Kasumi-1 (cell line): ENCODE measurements at regions not wholly inside any gene's neighbourhood (a gene's known extent, or its start where the extent isn't known, plus 50 kb on each side); places are given as distances from the start of the nearest gene placed in this dataset.
"Not testable (repeated sequence)": the region's sequence is repeated elsewhere in the genome, so short reads cannot be mapped to it uniquely, and the experiment has no call there.

ENCODE experiments used
- DNase-seq, 2 experiments: peaks; one replicate each; lab custom pipeline; 2025; lab: John Stamatoyannopoulos, UW

DNA sequence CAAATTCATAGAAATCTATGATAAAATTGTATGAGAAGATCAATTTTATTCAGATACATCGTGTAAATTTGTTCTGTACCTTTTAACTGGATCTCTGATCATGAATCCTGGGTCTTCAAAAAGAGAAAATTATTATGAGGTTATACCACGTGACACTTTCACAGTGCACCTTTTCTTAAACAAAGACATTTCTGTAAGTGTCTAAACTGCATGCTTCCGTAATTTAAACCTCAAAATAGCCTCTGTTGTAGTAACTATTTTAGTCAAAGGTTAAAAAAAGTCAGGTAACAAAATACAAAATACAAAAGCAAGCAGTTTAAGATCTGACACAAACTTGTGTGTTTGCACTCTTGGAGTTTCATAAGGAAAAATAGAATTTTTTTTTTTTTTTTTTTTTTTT, 171.3 kb downstream of the SPIN4 start:
- not testable (repeated sequence) for DNase-seq

DNA sequence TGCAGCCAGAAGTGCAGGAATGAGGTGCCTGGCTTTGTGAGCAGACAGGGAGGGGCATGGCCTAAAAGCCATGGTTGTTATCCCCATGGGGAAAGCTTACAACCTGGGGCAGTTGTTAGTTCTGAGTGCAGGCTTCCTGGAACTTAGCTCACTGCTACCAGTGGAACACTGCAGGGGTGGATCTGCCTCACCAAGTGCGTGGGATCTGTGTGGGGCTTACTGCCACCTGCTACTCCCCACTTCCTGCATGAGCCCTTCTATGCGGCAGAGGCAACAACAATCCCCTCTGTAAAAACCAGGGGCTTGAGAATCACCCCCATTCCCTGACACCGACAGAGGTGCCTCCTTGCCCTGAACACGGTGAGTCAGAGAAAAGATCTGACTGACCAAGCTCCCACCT, 174.6 kb downstream of the SPIN4 start:
- DNase-seq = not testable (repeated sequence)

DNA sequence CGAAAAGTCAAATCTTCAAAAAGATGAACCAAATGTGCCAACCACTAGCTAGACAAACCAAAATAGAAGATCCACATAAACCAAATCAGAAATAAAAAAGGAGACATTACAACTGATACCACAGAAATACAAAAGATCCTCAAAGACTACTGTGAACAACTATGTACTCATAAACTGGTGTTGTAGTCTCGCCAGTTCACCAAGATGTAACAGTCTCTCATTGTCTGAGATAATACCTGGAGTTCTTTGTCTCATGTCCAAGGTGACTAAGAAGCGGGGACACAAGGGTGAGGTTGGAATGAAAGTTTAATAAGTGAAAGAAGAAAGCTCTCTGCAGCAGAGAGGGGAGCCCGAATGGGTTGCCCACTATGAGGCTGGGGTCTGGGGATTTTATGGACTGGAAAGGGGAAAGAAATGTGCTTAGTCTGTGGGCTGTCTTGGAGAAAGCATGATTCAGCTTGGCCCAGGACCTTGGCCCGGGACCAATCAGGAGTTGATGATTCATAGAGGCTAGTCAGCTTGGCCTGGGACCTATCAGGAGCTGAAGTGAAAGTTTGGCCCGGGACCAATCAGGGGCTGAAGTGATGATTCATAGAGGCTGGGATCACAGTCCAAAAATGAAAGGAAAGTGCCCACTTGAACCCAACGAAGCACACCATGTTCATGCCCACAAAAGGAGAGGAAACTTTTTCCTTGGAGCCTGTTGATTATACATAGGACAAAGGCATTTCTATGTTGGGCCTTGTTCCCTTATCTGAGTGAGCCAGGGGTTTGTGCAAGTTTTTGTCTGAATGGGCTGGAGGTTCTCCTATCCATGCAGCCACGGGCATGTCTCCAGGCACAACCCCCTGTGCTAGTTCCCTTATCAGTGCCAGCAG, 177.1 kb downstream of the SPIN4 start:
- not testable (repeated sequence) for DNase-seq

DNA sequence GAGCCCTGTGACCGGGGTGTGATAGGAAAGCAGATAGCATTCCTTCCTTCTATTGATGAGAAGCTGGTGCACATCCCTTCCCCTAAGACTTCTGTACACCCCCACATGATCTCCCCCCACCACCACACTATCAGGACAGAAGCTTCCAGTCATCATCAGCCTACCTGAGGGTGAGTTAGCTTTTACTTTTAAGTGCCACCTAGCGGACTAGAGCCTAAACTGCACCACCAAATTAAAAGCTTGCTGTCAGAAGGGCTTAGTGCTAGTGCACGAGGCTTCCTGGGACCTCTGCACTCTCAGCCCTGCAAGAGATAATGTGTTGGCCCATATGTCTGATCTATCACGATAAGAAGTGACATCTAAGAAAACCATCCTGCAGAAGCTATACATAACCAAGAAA, 181.7 kb downstream of the SPIN4 start:
- not testable (repeated sequence) for DNase-seq

DNA sequence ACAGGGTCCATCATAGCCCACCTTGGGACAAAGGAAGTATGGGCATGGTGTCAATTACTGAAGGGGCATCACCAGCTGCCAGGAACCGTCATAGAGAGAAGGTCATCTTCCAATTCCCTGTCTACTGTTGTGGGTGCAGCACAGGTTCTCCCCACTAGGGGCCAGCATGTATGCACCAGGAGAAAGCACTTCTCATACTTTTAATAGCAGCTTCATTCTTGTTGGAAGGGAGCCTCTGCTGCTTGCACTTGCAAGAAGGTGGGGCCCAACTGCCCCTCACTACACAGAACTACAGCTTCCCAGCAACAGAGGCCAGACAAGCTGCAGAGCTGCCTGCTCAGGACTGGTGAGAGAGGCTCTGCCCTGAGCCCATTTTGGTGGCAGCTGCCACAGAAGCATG, 182.2 kb downstream of the SPIN4 start:
- not testable (repeated sequence) for DNase-seq

DNA sequence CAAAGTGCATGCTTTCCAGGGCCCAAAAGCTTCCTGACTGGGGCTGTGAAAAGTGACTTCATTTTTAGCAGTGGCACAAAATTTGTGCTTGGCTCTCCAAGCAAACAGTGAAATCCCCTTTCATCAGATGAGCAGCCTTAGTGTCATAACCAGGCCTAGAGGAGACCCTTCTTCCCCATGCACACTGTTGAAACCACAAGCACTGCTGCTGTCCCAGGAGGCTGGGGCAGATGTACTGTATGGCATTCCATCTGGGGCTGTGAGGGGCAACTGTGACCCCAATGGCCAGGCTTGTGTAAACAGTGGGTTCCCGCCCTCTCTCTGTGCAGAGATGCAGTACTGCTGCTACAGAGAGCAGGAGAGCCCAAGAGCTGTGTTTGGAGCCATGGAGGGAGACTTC, 184.1 kb downstream of the SPIN4 start:
- not testable (repeated sequence) for DNase-seq

DNA sequence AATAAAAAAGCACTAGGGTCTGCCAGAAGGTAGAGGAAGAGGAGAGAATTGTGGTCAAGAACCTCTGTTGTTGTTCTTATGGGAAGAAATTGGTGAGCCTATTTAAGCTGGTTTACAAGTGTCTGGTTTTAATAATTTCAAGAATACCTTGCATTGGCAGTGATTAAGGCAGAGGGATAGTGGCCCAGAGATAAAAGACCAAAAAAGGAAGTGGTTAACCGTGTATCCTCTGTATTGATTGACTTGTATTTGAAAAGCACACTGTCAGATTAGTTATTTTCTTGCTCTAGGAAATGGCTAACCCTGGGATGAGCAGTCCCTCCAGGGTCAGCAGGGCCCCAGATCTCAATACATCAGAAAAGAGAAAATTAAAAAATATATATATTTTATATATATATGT, 190.1 kb downstream of the SPIN4 start:
- not testable (repeated sequence) for DNase-seq

DNA sequence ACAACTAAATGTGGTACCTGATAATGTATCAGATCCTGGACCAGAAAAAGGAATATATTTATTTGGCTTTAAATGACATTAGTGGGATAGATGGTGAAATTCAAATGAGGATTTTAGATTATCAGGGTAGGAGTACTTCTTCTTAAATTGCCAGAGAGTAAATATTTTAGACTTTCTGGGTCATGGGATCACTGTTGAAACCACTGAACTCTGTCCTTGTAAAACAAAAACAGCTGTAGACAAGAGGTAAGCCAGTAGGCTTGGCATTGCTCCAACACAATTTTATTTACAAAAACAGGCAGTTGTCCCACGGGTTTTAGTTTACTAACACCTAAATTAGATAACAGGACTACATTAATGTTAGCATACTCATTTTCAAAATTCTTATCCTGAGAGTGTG, 190.8 kb downstream of the SPIN4 start:
- DNase-seq = not testable (repeated sequence)

DNA sequence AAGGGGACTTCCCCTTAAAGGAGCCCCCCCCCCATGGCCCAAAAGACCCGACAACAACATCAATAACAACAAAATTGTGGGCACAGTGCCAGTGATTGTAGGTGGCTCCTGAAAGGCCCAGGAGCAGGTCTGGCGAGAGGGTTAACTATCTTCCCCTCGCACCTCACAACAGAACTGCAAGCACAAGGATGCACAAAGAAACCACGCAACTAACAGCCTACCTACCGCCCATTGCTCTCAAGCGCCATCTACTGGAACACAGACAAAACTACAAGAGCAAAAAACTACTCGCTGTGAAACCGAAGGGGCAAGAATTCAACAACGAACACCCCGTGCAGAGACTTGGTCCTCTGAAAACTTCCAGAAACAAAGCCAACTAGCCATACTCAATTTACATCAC, 205.6 kb downstream of the SPIN4 start:
- not testable (repeated sequence) for DNase-seq

DNA sequence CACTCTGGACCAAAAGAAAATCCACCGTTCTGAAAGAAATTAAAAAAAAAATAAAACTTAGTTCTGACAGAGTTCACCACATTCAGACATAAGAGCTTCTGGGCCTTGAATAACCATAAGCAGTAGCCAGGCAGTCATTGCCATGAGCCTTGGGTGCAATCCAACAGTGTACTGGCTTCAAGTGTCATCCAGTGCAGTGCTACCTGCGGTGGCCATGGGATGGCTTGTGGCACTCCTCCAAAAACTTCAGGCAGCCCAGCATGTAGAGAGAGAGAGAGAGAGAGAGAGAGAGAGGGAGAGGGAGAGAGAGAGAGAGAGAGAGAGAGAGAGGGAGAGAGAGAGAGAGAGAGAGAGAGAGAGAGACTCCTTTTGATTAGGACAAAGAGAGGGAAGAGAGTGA, 208.5 kb downstream of the SPIN4 start:
- not testable (repeated sequence) for DNase-seq

DNA sequence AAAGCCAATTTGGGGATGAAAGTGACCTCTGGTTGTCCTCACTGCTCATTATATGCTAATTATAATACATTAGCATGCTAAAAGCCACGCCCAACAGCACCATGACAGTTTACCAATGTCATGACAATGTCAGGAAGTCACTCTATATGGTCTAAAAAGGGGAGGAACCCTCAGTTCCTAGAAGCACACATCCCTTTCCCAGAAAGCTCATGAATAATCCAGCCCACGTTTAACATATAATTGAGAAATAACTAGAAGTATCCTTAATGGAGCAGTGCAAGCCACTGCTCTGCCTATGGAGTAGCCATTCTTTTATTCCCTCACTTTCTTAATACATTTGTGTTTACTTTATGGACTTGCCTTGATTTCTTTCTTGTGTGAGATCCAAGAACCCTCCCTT, 215.3 kb downstream of the SPIN4 start:
- not testable (repeated sequence) for DNase-seq

DNA sequence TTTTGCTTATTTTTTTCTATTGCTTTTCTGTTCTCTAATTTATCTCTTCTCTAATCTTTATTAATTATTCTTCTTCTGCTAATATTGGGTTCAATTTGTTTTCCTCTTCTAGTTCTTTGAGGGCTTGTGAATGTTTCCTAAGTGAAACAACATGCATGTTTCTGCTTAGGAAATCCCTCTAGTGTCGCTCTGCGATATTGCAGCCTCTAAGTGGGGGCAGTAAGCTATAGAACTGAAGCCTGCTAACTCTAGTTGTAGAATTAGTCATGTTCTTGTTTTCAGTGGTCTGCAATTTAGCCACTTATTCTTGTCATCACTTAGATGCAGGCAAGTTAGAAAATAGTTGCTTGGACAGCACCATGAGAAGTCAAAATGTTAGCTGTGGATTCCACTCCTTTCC, 222.6 kb downstream of the SPIN4 start:
- DNase-seq = peak; percentile 43 to 58

DNA sequence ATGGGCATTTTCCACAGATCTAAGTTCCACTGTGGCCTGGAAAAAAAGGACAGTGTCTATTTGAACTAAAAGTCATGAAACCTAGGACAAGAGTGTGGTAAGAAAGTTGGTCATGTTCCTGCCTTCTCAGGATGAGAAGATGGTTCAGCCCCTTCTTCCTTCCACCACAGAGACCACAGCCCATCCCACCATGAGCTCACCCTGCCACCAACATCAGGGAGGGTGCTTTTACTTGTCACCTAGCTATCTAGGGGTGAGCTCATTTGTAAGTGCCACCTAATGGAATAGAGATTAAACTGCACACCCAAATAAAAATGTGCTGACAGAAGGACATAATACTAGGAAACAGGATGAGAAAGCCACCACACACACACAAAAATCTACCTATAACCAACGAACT, 235.9 kb downstream of the SPIN4 start:
- no peak for DNase-seq

DNA sequence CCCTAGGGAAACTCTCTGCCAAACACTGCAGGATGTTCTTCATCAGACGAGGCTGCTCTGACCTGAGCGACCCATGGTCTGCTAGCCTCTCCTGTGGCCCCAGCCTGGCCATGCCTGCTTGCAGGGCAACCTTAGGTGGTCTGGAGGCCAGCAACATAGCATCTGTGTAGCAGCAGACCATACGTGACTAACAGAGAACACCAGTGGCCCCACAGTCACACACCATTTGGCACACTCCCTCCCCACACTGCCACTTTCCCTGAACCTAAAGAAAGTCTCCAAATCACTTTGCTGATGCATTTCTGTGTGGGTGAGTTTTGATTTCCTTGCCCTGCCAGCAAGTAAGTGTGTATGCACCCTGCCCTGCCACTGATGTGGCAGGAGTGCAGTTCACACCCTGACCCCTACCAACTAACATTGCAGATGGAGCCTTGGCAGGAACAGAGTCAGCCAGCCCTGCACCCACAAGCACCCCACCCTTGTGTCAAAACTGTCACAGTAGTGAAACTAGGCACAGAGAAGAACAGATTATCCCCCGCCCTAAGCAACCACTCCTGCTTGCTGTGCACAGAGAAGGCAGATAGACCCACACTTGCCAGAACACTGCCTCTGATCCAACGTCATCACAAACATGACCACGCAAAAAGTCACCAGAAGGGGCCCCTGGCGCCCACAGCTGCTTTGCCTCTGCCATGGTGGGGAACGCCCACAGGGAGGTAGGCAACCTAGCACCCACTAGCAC, 249.1 kb downstream of the SPIN4 start:
- no peak for DNase-seq

DNA sequence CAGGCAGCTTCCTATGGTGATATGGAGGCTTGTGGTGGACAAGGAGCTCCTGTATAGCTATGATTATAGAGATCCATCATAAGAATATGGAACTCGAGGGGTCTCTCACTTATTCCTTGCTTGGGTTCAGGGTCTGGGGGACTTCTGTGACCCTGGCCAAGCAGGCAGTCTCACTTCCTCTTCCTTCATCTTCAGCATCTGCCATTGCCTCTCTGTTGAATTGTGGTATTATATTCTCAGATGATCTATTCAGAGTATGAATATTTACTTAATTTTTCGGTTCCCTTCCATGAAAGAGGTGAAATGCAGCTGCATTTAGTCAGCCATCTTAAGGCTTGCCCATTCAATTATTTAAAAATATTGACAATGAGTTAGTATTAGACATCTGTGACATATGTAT, 292.9 kb downstream of the SPIN4 start:
- DNase-seq = no peak

DNA sequence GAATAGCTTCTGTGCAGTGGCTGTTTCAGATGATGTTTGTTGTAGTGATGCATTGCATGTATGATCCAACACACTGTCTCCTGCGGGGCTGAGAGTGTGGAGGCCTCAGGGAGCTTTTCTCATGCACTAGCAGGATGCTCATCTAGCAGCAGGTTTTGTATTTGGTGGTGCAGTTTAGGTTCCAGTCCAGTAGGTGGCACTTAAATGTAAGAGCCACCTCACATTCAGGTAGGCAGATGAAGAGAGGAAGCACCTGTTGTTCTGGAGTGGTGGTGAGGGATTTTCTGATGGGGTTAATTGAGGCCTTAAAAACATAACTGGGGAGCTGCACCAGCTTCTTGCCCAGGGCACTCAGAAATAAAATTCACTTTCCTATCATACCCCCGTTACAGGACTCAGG, 300.9 kb downstream of the SPIN4 start:
- peak; percentile 2 to 4 for DNase-seq

DNA sequence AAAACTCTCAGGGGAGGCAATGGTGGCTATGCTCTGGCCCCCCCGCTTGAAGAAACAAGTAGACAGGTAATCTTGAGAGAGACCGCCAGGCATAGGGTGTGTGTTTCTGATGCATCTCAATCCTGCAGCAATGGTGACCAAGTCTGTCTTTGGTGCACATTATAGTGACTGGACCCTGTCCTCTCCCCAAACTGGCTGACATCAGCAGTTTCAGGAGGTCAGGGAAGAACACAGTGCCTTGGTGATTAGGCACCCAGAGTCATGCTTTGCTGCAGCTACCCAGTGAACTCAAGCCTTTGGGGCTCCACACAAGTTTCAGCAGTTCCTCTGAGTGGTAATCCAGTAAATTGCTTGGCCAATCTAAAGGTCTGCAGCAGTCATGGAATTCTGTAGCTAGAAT, 318.3 kb downstream of the SPIN4 start:
- no peak for DNase-seq

DNA sequence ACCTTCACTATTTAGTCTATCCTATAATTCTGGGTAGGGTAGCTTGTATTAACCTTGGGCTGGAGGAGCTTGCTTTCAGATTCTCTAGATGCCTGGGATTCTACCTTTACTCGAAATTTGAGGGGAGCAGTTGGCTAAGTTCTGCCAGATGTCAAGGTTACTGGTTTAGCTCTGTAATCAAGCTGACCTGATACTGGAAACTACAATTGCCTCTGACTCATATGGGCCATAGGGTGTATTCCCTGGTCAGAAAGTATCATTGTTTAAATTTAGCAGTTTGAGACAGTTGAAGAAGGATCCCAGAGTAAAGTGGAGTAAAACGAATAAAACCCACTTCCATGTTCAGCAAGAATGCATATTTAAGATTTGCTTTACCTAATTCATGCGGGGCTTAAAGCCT, 337.6 kb downstream of the SPIN4 start:
- no peak for DNase-seq

DNA sequence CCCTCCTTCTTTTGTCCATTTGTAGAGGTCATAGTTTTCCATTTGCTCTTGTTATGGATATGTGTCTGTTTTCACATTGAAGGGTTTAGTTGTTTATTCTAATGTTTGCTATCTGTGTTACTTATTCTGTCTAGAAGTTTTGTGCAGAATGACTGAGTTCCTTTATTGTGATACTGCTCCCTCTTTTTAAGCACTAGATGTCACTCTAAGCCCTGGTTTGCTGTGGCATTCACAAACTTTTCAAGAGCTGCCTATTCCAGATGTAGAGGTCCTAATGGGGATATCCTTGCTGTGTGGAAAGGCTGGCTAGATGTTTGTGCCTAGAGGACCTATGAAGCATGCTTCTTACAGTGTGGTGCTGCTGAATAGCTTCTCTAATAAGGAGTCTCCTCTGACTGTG, 338.6 kb downstream of the SPIN4 start:
- DNase-seq = peak; percentile 45 to 47

DNA sequence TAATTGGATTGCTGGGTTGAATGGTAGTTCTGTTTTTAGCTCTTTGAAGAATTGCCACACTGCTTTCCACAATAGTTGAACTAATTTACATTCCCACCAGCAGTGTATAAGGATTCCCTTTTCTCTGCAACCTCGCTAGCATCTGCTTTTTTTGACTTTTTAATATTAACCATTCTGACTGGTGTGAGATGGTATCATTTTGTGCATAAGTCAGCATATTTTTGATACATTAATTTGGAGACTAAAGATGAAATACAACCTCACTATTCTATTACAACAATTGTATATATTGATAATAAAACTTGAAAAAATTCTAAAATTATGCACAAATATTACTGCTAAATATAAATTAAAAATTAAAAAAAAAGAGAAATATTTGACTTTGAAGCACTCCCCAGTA, 350.9 kb downstream of the SPIN4 start:
- not testable (repeated sequence) for DNase-seq
